ENCODE measurements at regions not wholly inside any gene's neighbourhood (a gene's known extent, or its start where the extent isn't known, plus 50 kb on each side); places are given as distances from the start of the nearest gene placed in this dataset.

DNA sequence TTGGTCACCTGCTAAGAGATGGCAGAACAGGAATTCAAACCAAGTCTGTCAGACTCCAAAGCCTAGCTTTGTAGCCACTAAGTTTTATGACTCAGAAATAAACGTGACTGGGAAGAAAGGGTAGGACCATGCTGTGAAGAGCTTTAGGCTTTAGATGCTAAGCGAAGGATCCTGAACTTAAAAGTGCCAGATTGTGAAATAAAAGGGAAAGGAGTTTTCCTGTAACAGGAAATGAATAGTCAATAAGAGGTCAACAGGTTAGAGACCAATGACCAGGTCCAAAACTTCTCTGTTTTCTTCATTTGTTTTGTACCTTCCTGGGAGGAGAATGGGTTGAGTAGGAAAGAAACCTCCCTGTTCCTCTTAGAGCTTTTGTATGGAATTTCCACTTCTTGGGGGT, 98.8 kb upstream of the EOLA2 start:
- TF ChIP-seq CTCF (IDR thresholded peaks at IDR 0.05; ENCODE audit: poor library complexity) (no peak), EZH2 (IDR thresholded peaks at IDR 0.05; ENCODE audit: borderline replicate concordance) (no peak), EZH2phosphoT487 (IDR thresholded peaks at IDR 0.05; ENCODE audit: low read depth, severe bottlenecking, unreplicated experiment) (no peak)
